Adrenal gland (tissue), 9 donors: ENCODE measurements at regions not wholly inside any gene's neighbourhood (a gene's known extent, or its start where the extent isn't known, plus 50 kb on each side); places are given as distances from the start of the nearest gene placed in this dataset.

Experiments used
- DNase-seq, 7 donors: peaks; one replicate each; pipeline ENCODE4 v3.0.0-alpha.2; 2019 to 2020
- H3K27ac ChIP-seq, 5 donors: fragments of 200-600 bp; sonication (generic) in 4 of 5; 1 replicate in 3 of 5; 2 replicates in 2 of 5; pipeline versions ENCODE4 v1.5.1 to v1.8.0; 2016 to 2020; ENCODE audit warnings: mild to moderate bottlenecking in 1 of 5
- H3K27me3 ChIP-seq: fragments of 200-600 bp; 2 replicates; pipeline ENCODE4 v1.8.0; 2021
- H3K36me3 ChIP-seq, 2 donors: fragments of 200-600 bp; replicated peaks in 1 of 2; 1 replicate in 1 of 2; 2 replicates in 1 of 2; pipeline versions ENCODE4 v1.5.1 to v1.8.0; 2018 to 2022
- H3K4me1 ChIP-seq, 2 donors: fragments of 200-600 bp; replicated peaks in 1 of 2; 1 replicate in 1 of 2; 2 replicates in 1 of 2; pipeline versions ENCODE4 v1.5.1 to v1.8.0; 2018 to 2021
- H3K4me3 ChIP-seq, 4 donors: fragments of 200-600 bp; sonication (generic) in 3 of 4; one replicate each; pipeline ENCODE4 v1.5.1; 2016 to 2018
- H3K9me3 ChIP-seq, 3 donors: fragments of 200-600 bp; sonication (generic) in 1 of 3; replicated peaks in 1 of 3; 1 replicate in 2 of 3; 2 replicates in 1 of 3; pipeline versions ENCODE4 v1.5.1 to v1.8.0; 2016 to 2021
- CTCF ChIP-seq, 6 experiments: fragments of 450-650 bp in 4 of 6; fragments of 200-600 bp in 2 of 6; sonication (generic) in 1 of 6; IDR thresholded peaks; 1 replicate in 5 of 6; 2 replicates in 1 of 6; pipeline versions ENCODE4 v1.5.1 to v1.8.0; 2016 to 2021; ENCODE audit warnings: antibody characterized with exemption in 6 of 6, mild to moderate bottlenecking in 2 of 6, moderate library complexity in 1 of 6
- POLR2A ChIP-seq, 2 donors: fragments of 450-650 bp; IDR thresholded peaks; one replicate each; pipeline ENCODE4 v1.6.1; 2017; ENCODE audit warnings: antibody characterized with exemption in 2 of 2, mild to moderate bottlenecking in 2 of 2, moderate library complexity in 1 of 2
- WGBS, 4 donors: extraction: QIAGEN DNeasy Blood & Tissue Kit in 2 of 4; methylation state at CpG; one replicate each; pipeline versions ENCODE4 v1.1.5 to v1.1.7; 2013 to 2017; 5-methylcytosine and 5-hydroxymethylcytosine counted together
- intact Hi-C, 2 donors: fragments of 100-400 bp; cut with DNase I; formaldehyde crosslinking; loops; one replicate each; pipeline versions ENCODE4 v1.14.1 to v1.15.0; 2022 to 2023
- donor health status: healthy with polysubstance abuse.
- donor health status: Bipolar disorder and iron deficiency.
- donor health status: DM: yes; HTN: yes; CAD: no.
- donor health status: DM: no; HTN: no; CAD: no.
- donor health status: DM: no; HTN: no; CAD: no.

- no peak overlapping the region for H3K4me3 ChIP-seq
- no peak overlapping the region for H3K27ac ChIP-seq
- no peaks in the 10 kb centered on the region for H3K9me3 ChIP-seq
- no peaks in the 10 kb centered on the region for H3K27me3 ChIP-seq
- no peak for DNase-seq
- H3K4me1 ChIP-seq: no peaks in the 10 kb centered on the region
- 64 to 75% (median 74%) methylated on average over 3 of the region's 3 CpGs for WGBS, 4 donors
- intact Hi-C loops: no loop called here
- H3K36me3 ChIP-seq: no peaks in the 10 kb centered on the region
- TF ChIP-seq POLR2A (IDR thresholded peaks at IDR 0.05) (no peak), CTCF (IDR thresholded peaks at IDR 0.05) (no peak)
These were observed 367.6 kb upstream of the DAB1 start for GRCh38 chr1:57791497-57791896.

GRCh38 chr1:57789936-57790335 is 366.1 kb upstream of the DAB1 start:
- H3K36me3 ChIP-seq: no peaks in the 10 kb centered on the region
- H3K27me3 ChIP-seq: no peaks in the 10 kb centered on the region
- intact Hi-C loops: no loop called here
- TF ChIP-seq CTCF (IDR thresholded peaks at IDR 0.05): no peak
- TF ChIP-seq POLR2A (IDR thresholded peaks at IDR 0.05): no peak
- no peaks in the 10 kb centered on the region for H3K4me1 ChIP-seq
- no peak overlapping the region for H3K4me3 ChIP-seq
- DNase-seq: no peak
- H3K9me3 ChIP-seq: no peaks in the 10 kb centered on the region
- no peak overlapping the region for H3K27ac ChIP-seq
- WGBS, 4 donors: 78 to 90% (median 85%) methylated on average over 5 of the region's 5 CpGs

- intact Hi-C loops: no loop called here
- Histone ChIP-seq H3K9me3 (no peaks in the 10 kb centered on the region), H3K36me3 (no peaks in the 10 kb centered on the region), H3K27me3 (no peaks in the 10 kb centered on the region), H3K4me3 (no peak overlapping the region), H3K27ac (no peak overlapping the region), H3K4me1 (no peaks in the 10 kb centered on the region)
- 30 to 57% (median 41%) methylated on average over 1 of the region's 1 CpG for WGBS, 4 donors
- TF ChIP-seq POLR2A (IDR thresholded peaks at IDR 0.05): no peak
- no peak for TF ChIP-seq CTCF (IDR thresholded peaks at IDR 0.05)
- DNase-seq: no peak
These were observed 364.5 kb upstream of the DAB1 start for GRCh38 chr1:57788313-57788712.

GRCh38 chr1:57784356-57784755 is 360.5 kb upstream of the DAB1 start:
- H3K9me3 ChIP-seq: no peaks in the 10 kb centered on the region
- no peak for DNase-seq
- intact Hi-C loops: no loop called here
- 44 to 62% (median 52%) methylated on average over 1 of the region's 1 CpG for WGBS, 4 donors
- no peaks in the 10 kb centered on the region for H3K4me1 ChIP-seq
- H3K36me3 ChIP-seq: no peaks in the 10 kb centered on the region
- no peaks in the 10 kb centered on the region for H3K27me3 ChIP-seq
- no peak overlapping the region for H3K4me3 ChIP-seq
- H3K27ac ChIP-seq: no peak overlapping the region
- no peak for TF ChIP-seq POLR2A (IDR thresholded peaks at IDR 0.05)
- TF ChIP-seq CTCF (IDR thresholded peaks at IDR 0.05): no peak
